ENCODE measurements at regions not wholly inside any gene's neighbourhood (a gene's known extent, or its start where the extent isn't known, plus 50 kb on each side); places are given as distances from the start of the nearest gene placed in this dataset.

DNA sequence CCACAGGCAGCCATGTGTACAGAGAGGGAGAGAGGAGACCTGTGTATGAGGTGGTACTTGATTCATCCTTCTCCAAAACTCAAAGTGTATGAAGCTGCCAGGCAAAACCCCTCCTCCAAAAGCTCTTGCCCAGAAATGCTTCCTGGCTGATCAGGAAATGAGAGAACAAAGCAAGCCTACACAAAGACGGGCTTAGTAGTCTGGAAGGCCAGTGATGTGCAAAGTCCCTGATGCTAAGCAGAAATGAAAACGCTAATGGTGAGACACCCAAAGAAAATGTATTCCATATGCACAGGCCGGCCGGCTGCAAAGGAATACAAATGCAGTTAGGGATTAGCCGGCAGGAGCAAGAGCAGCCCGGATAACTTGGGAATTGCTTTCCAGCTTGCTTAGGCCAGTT is 234.9 kb upstream of the CADM1 start:
- DNase-seq (ENCODE audit: low spot score): no peak

DNA sequence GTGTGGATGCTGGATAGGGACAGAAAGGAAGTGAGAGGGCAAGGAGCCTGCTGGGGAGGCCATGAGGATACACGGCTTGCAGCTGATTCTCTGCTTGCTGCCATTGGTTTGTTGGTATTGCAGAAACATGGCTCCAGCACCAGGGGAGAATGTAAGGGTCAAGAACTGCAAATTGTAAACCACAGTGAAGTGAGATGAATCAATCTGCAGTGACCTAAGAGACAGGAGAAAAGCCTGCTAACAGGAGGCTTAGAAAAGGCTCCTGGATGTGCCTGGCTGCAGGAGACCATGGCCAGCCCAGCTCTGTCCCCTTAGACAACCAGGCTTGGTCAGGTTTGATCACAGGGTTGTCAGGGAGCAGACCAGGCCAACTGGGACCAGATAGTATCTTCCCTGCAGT is 233.7 kb upstream of the CADM1 start:
- no peak for DNase-seq (ENCODE audit: low spot score)

GRCh38 chr11:115736146-115736545 is 231.9 kb upstream of the CADM1 start:
- DNase-seq (ENCODE audit: low spot score): no peak

GRCh38 chr11:115724666-115725065 is 220.5 kb upstream of the CADM1 start:
- DNase-seq (ENCODE audit: low spot score): no peak

GRCh38 chr11:115722711-115723110 is 218.5 kb upstream of the CADM1 start:
- no peak for DNase-seq (ENCODE audit: low spot score)

DNA sequence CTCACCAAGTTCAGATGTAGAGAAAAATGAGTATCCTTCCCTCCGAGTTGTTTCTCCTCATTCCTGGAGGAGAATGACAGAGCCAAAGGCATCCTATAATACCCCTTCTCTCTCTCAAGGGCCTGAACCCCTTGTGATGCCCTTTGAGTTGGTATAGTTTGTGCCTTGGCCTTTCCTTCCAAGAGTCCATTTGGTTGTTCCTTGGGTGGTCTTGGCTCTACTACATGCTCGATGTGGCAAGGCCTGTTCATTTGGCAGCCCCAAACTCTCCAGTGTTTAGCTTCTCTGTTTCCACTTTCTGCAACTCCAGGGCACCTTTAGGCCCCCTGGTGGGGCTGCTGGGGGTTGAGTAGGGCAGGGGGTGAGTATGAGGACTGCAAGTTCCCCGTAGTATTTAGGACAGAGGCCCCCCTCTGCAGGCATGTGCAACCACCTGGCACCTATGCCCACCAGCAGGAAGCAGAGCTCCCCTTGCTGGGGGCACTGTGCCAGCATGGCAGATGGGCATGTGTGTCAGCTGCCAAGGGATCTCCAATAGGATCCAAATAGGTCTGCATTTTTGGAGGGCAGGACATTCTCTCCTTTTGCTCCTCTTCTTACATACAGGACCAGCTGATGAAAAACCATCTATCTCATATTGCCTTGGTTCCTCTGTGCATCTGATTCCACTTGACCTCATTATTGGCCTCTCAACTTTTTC is 217.2 kb upstream of the CADM1 start:
- no peak for DNase-seq (ENCODE audit: low spot score)

DNA sequence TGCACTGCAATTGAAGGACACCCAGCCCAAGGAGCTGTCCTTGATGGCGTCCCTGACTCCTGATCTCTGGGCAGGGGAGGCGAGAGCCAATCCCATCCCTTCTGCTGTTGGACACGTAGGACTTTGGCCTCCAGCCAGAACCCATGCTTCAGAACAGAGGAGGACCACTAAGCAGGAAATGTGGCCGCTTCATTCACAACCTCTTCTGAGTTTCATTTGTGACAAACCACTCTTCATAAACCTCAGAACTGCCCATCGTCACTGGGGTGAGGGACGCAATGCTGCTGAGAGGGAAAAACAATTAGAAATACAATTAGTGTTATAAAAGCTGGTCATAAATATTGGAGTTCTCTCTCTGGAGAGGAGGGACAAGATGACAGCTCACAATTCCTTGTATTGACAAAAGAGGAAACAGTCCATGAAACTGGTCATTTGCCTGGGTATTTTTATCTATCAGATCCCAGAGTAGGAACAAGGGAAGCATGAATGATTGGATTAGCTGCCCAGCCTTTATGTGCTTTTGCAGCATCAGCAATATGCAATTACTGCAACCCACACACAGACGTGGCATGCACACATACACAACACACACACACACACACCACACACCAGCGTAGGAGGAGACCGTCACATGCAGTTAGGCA is 216.5 kb upstream of the CADM1 start:
- DNase-seq (ENCODE audit: low spot score): no peak

- DNase-seq (ENCODE audit: low spot score): no peak
Observed at GRCh38 chr11:115718945-115719344, 214.7 kb upstream of the CADM1 start.

DNA sequence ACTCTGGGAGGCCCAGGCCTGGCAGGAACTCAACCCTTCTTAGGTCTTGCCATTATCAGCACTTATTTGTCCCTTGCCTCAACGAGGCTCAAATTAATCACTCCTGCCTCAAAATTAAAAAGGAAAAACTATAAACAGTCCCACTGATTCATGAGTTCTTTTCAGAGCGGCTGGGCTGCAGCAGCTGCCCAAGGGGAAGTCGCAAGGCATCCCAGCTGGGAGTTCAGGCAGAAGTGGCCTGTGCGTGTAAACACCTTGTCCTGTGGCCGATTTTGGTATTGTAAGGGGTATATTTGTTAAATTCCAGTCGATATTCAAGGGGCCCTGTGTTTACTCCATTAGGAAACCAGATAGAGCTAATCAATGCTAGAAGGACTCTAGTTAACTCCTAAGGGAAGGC is 213.9 kb upstream of the CADM1 start:
- no peak for DNase-seq (ENCODE audit: low spot score)

DNA sequence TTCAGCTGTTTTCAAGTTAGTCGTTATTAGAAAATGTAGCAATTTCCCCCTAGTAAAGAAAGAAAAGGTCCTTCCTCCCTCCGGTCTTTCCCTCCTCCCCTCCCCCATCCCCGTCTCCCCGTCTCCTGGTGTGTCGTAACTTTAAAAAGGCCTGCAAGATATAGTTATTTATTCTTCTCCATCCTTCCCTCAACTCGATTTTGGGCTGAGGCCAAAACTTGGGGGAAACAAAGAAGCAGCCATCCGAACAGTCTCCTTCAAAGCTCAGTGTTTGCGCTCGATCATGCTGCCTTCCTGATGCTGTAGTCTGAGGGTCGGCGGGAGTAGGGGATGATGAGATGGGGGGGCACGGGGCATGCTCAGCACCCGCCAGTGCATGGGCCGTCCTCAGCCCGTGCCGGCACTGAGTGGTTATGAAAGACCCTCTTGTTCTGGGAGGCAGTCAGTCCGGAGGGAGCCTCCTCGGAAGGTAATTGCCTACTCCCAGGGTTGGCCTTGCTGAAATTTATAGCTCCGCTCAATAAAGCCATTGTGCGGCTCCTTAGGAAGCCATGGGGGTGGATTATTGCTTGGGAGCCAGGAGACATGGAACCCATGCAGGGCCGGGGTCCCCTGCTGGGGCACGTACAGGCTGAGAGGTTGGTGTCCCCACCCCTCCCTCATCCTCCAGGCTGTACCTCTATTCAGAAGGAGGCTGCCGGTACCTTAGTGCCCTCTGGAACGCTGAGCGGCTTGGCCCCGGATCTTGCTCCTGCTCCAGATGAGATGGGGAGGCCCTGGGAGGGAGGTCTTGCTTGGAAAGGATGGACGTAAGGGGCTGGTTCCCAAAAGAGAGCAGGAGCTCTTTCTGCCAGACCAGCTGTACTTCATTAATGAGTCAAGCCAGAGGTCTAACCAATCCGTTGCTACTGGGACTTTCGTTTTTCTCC is 212.7 kb upstream of the CADM1 start:
- DNase-seq (ENCODE audit: low spot score): no peak

GRCh38 chr11:115716080-115716479 is 211.9 kb upstream of the CADM1 start:
- no peak for DNase-seq (ENCODE audit: low spot score)

- DNase-seq (ENCODE audit: low spot score): no peak
Observed at GRCh38 chr11:115715251-115715770, 211.1 kb upstream of the CADM1 start.

DNA sequence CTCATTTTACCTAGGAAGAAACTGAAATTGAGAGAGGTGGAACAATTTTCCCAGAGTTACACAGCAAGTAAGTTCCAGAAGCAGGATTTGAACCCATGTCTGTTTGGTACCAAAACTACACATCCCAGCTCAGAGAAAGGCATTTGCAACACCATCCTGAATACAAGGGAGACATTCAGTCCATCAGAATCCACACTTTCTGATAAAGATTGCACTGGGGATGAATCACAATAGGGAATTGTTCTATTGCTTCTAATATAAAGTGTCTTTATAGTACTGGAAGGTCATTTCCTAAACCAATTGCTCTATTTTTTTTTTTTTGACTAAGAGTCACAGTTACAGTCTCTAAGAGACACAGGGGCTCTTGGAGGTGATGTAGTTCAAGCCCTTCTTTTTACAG is 208.1 kb upstream of the CADM1 start:
- no peak for DNase-seq (ENCODE audit: low spot score)

GRCh38 chr11:115710980-115711379 is 206.8 kb upstream of the CADM1 start:
- no peak for DNase-seq (ENCODE audit: low spot score)

GRCh38 chr11:115710426-115710825 is 206.2 kb upstream of the CADM1 start:
- no peak for DNase-seq (ENCODE audit: low spot score)

- no peak for DNase-seq (ENCODE audit: low spot score)
Observed at GRCh38 chr11:115709297-115709696, 205.1 kb upstream of the CADM1 start.

GRCh38 chr11:115707180-115707905 is 203.1 kb upstream of the CADM1 start:
- DNase-seq (ENCODE audit: low spot score): no peak

DNA sequence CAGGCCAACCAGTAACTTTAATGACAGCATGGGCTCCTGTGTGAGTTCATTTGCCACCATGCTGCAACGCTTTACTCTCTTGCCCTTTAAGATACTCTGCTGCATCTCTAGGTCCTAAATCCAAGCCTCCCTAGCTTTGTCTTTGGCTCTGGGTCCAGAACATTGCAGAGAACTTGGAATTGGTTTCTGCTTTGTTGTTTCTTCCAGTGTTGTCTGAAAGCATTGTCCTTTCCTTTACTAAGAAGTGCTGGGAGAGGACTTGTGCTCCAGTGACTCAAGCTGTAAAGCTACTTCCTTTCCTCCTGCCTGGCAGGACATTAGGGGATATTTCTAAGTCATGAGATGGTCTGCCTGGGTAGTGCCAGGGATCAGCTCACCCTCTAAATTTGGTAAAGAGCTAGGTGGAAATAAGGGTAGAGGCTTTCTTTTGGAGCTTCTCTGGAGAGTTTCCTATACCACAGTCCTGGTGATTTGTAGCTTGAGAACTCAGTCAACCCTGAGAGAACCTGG is 202.5 kb upstream of the CADM1 start:
- DNase-seq (ENCODE audit: low spot score): no peak

DNA sequence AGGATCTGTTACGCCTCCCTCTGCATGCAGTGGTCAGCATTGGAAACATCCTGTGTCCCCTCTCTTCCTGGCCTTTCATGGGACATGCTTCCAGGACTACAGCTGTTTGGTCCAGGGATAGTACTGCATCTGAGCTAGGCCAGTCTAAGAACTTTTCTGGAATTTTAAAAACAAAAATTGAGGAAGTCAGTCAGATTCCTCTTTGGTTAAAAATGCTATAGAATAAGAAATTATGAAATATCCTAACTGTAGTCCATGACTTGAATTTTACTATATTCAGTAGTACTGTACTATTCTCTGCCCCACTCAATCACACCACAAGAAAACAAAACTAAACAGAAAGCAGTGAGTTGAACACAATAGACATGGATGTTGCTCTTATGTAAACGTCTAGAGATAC is 201.0 kb upstream of the CADM1 start:
- DNase-seq (ENCODE audit: low spot score): no peak

- DNase-seq (ENCODE audit: low spot score): no peak
Observed at GRCh38 chr11:115700981-115701875, 197.0 kb upstream of the CADM1 start.

DNA sequence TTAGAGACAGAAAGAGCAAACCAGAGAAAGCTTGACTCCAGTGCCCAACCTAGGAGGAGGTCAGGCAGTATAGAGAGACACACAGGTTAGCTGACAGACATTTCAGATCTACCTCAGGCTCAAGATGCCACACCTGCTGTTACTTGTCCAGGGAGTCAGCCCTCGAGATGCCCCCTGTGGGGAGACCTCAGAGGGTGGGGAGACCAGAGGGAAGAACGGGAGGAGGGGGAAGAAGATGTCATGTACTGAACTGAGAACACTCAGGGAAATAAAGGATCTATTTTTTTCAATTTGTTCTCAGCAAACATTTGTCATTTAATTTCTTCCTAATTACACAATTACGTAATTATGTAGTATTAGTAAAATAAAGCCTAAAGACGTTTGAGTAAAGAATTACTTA is 196.3 kb upstream of the CADM1 start:
- no peak for DNase-seq (ENCODE audit: low spot score)
